HG03159 (cell line): ENCODE measurements at regions not wholly inside any gene's neighbourhood (a gene's known extent, or its start where the extent isn't known, plus 50 kb on each side); places are given as distances from the start of the nearest gene placed in this dataset.

ENCODE experiments used
- ATAC-seq: cut with Tn5 transposase; IDR thresholded peaks from one replicate; pipeline ENCODE4 v1.9.1; 2021; ENCODE audit warnings: mild to moderate bottlenecking, moderate library complexity; ENCODE audit not compliant: unreplicated experiment

GRCh38 chr15:39227001-39227400 lies 353.9 kb upstream of the THBS1 start:
- no peak for ATAC-seq

- ATAC-seq: no peak
These were observed 352.0 kb upstream of the THBS1 start for GRCh38 chr15:39228889-39229288.

- ATAC-seq: no peak
These were observed 350.5 kb upstream of the THBS1 start for GRCh38 chr15:39230205-39230907.

GRCh38 chr15:39230908-39231285 lies 350.0 kb upstream of the THBS1 start:
- ATAC-seq: no peak

GRCh38 chr15:39232512-39232911 lies 348.4 kb upstream of the THBS1 start:
- ATAC-seq: no peak

GRCh38 chr15:39235084-39235795 lies 345.6 kb upstream of the THBS1 start:
- no peak for ATAC-seq

GRCh38 chr15:39236375-39236774 lies 344.5 kb upstream of the THBS1 start:
- ATAC-seq: no peak

- no peak for ATAC-seq
These were observed 342.4 kb upstream of the THBS1 start for GRCh38 chr15:39238443-39238842.

GRCh38 chr15:39239562-39239961 lies 341.3 kb upstream of the THBS1 start:
- no peak for ATAC-seq

- ATAC-seq: no peak
These were observed 338.5 kb upstream of the THBS1 start for GRCh38 chr15:39242345-39242744.

GRCh38 chr15:39243396-39243795 lies 337.5 kb upstream of the THBS1 start:
- ATAC-seq: no peak

- no peak for ATAC-seq
These were observed 336.1 kb upstream of the THBS1 start for GRCh38 chr15:39244776-39245175.

GRCh38 chr15:39246523-39246922 lies 334.4 kb upstream of the THBS1 start:
- ATAC-seq: no peak

GRCh38 chr15:39247574-39247973 lies 333.3 kb upstream of the THBS1 start:
- ATAC-seq: no peak

GRCh38 chr15:39248204-39248603 lies 332.7 kb upstream of the THBS1 start:
- ATAC-seq: no peak

GRCh38 chr15:39250001-39250400 lies 330.9 kb upstream of the THBS1 start:
- ATAC-seq: no peak

- no peak for ATAC-seq
These were observed 330.3 kb upstream of the THBS1 start for GRCh38 chr15:39250460-39251186.

GRCh38 chr15:39251413-39252133 lies 329.3 kb upstream of the THBS1 start:
- ATAC-seq: no peak

GRCh38 chr15:39252134-39252470 lies 328.8 kb upstream of the THBS1 start:
- ATAC-seq: no peak

GRCh38 chr15:39253552-39253951 lies 327.3 kb upstream of the THBS1 start:
- ATAC-seq: no peak

- ATAC-seq: no peak
These were observed 326.7 kb upstream of the THBS1 start for GRCh38 chr15:39254181-39254580.
